HK-2 (cell line): ENCODE measurements at regions not wholly inside any gene's neighbourhood (a gene's known extent, or its start where the extent isn't known, plus 50 kb on each side); places are given as distances from the start of the nearest gene placed in this dataset.
"Not testable (repeated sequence)": the region's sequence is repeated elsewhere in the genome, so short reads cannot be mapped to it uniquely, and the experiment has no call there.

Experiments used
- DNase-seq: peaks from one replicate; pipeline ENCODE4 v3.0.0-alpha.2; 2018; ENCODE audit not compliant: unreplicated experiment

GRCh38 chr15:98523912-98524662, 124.3 kb upstream of the IGF1R start:
- no peak for DNase-seq

DNA sequence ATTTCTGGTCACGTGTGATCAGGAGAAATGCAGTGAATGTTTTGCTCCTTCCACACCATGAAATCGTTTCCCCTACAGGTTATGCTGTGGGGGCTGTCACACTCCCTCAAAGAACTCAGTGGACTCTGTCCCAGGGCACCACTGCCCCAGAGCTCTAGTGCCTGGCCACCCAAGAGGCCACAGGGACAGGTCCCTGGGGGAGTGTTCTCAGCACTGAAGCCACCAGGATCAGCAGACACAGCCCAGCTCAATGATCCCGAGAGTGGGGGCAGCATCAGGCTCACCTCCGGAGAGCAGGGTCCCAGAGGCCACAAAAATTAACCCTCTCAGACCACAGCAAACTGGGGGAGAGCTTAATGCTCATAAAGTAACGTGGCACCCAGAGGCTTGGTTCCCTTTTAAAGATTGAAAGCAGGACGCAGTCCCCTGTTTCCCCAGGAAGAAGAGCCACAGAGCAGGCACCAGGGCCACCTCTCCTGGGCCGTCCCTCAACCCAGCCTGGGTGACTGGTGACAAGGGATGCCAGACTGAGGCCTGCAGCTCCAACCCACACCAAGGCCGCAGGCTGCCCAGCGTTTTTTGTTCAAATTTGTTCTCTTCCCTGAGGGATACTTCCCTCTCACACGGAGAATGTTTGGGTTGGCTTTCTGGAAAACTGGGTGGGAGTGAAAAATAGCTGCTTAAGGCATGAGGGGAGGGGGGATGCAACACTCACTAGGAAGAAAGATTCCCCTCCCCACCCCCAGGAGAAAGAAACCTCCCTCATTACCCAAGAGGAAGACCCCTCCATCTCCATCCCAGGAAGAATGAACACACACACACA, 123.3 kb upstream of the IGF1R start:
- DNase-seq, result no peak

DNA sequence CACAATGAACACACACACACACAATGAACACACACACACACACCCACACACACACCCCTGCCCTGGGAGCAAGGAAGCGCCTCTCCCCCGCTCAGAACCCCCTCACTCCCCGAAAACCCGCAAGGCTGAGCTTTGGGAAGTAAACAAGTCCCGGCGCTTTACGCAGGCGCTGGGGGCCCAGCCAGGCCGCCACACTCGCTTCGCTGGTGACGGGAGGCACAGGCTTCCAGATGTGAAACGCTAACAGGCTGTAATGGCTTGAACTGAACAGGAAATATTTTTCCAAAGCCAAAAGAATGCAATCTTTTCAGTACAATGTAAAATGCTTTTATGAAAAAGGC, 122.7 kb upstream of the IGF1R start:
- DNase-seq, result no peak

DNA sequence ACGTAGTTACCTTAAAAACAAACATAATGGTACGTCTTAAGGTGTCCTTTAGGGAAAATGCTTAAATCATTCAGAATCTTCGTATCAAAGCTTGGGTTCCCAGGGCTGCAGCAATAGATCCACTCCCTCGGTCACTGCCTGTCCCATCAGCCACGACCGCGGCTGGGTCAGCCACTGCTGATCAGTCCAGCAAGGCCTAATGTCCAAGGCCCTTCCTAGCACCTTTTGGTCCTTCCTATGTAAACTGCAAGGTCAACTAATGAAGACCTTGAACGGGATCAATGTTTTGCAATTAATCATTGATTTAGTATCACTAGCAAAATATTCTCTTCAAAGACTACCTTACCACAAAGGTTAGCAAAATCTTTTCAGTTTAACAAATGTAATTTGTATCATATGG, 122.2 kb upstream of the IGF1R start:
- no peak for DNase-seq

GRCh38 chr15:98528046-98528725, 120.2 kb upstream of the IGF1R start:
- no peak for DNase-seq

- no peak for DNase-seq
Observed at GRCh38 chr15:98529205-98530145, 118.9 kb upstream of the IGF1R start.

DNA sequence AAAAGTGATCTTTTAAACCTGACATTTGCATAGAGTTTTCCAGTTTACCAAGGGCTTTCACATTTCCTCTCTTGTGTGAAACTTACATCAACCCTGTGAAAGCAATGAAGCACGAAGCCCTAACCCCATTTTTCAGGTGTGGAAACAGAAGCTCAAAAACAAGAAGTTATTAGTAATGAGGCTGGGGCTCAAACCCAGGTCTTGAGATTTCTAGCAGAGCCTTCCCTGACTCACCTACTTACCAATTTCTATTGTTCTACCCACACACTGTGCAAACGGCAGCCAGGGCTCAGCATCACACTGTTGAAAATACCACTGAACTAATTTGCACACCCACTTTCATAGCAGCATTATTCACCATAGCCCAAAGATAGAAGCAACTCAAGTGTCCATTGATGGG, 117.8 kb upstream of the IGF1R start:
- no peak for DNase-seq

DNA sequence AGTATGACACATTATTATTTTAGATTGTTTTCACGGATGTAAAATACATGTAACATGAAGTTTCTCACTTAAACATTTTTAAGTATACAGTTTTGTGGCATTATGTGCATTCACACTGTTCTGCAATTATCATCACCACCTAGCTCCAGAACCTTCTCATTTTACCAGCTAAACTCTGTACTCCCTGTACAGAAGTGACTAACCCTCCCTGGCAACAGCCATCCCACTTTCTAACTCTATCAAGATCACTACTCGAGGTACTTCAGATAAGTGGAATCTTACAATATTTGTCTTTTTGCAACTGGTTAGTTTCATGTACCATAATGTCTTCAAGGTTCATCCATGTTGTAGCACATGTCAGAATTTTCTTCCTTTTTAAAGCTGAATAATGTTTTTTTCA, 116.3 kb upstream of the IGF1R start:
- no peak for DNase-seq

- DNase-seq, result no peak
Observed at GRCh38 chr15:98536976-98537375, 111.4 kb upstream of the IGF1R start.

- DNase-seq, result no peak
Observed at GRCh38 chr15:98537516-98538060, 110.8 kb upstream of the IGF1R start.

DNA sequence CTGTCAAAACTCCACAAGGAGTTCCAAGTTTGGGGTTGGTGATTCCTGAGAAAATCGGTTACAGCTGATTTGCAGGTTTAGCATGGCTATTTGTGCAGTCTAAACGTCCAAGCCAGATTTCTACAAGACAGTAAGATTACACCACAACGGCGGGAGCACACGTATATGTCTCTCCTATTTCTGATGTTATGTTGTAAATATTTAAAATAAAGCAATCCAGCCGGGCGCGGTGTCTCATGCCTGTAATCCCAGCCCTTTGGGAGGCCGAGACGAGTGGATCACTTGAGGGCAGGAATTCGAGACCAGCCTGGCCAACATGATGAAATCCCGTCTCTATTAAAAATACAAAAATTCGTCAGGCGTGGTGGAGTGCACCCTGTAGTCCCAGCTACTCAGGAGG, 106.8 kb upstream of the IGF1R start:
- no peak for DNase-seq

DNA sequence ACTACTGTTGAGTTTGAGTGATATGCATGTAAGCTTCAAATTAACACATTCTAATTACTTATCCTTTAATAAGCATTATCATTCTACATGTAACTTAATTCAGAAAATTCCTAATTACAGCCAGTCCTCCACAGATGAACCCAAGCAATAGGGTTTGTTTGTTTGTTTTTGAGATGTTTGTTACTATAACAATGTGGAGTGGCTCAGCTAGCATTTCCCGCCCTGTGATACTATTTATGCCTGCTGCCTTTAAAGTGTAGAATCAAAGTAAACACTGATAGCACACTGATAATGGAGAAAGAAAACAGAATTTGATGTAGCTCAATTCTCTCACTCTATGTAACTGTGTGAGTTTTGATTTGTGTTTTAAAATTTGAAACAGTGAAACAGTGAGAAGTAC, 105.1 kb upstream of the IGF1R start:
- DNase-seq, result no peak

- no peak for DNase-seq
Observed at GRCh38 chr15:98546329-98546728, 102.0 kb upstream of the IGF1R start.

DNA sequence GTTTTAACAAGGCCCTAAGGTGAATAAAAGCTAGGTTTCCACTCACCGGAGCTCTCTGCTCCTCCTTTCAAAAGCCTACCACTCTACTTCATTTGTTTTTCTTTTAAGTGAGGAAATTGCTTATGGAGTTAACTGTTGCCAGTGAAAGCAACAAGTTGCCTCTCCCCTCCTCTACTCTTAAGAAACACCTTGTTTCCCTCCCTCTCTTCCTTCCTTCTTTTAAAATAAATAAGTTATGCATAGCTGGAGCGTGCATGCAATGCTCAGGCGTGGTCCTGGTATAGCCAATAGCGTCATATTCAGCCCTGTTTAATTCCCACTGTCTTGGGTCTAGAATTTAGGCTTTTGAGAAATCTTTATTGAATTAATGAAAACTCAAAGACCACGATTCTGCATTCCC, 101.1 kb upstream of the IGF1R start:
- DNase-seq, result no peak

- no peak for DNase-seq
Observed at GRCh38 chr15:98547741-98548138, 100.6 kb upstream of the IGF1R start.

- DNase-seq, result peak; percentile 53
Observed at GRCh38 chr15:98548139-98548971, 100.0 kb upstream of the IGF1R start.

GRCh38 chr15:98549003-98549402, 99.3 kb upstream of the IGF1R start:
- no peak for DNase-seq

DNA sequence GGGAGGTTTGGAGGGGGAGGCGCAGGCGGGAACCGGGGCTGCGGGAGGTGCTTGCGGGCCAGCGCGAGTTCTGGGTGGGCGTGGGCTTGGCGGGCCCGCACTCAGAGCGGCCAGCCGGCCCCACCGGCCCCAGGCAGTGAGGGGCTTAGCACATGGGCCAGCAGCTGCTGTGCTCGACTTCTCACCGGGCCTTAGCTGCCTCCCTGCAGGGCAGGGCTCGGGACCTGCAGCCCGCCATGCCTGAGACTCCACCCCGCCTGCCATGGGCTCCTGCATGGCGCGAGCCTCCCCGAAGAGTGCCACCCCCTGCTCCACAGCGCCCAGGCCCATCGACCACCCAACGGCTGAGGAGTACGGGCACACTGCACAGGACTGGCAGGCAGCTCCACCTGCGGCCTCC, 98.6 kb upstream of the IGF1R start:
- DNase-seq, result no peak

- DNase-seq, result not testable (repeated sequence)
Observed at GRCh38 chr15:98550363-98550762, 98.0 kb upstream of the IGF1R start.

DNA sequence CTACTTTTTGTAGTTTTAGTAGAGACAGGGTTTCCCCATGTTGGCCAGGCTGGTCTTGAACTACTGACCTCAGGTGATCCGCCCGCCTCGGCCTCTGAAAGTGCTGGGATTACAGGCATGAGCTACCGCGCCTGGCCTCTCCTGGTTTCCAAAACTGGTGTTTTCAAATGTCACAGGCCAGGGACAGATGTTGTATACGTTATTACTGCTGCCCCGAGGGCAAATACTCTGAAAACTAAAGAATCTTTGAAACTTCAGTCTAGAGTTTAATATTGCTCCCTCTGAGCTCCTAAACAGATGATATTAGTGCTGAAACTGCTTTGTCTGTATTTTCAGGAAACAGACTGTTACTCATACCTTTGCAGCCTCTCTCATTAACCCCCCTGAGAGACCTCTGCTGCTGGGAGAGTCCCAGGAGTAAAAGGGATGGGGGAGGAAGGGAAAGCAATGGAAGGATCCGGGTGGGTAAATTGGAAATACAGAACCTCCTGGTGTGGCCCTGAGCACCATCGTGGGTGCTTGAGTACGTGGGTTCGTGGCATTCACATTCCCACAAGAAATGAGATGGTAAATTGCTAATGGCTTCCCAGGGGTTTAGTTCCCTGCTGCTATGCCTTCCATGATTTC, 96.3 kb upstream of the IGF1R start:
- no peak for DNase-seq
